HG02610 (cell line): ENCODE measurements at regions not wholly inside any gene's neighbourhood (a gene's known extent, or its start where the extent isn't known, plus 50 kb on each side); places are given as distances from the start of the nearest gene placed in this dataset.
"Not testable (repeated sequence)": the region's sequence is repeated elsewhere in the genome, so short reads cannot be mapped to it uniquely, and the experiment has no call there.

Experiments used
- ATAC-seq: cut with Tn5 transposase; IDR thresholded peaks from one replicate; pipeline ENCODE4 v1.9.1; 2021; ENCODE audit warnings: mild to moderate bottlenecking, moderate library complexity; ENCODE audit not compliant: unreplicated experiment

DNA sequence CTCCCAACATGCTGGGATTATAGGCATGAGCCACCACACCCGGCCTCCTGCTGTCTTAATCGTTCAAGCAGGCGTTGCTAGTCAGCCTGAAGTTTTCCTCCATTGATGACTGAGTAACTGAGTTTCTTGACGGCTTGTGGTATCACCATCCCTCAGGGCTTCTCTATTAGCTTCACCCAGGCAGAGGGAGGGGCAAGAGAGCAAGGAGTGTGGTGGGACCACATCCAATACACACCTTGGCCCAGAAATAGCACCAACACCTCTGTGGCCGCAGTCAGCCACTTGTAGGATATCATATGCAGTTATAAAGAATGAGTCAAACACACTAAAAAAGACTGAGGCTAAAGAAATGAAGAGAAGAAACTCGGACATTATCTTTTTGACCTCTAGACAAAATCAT is 1009.4 kb upstream of the CELF4 start:
- ATAC-seq, result no peak

DNA sequence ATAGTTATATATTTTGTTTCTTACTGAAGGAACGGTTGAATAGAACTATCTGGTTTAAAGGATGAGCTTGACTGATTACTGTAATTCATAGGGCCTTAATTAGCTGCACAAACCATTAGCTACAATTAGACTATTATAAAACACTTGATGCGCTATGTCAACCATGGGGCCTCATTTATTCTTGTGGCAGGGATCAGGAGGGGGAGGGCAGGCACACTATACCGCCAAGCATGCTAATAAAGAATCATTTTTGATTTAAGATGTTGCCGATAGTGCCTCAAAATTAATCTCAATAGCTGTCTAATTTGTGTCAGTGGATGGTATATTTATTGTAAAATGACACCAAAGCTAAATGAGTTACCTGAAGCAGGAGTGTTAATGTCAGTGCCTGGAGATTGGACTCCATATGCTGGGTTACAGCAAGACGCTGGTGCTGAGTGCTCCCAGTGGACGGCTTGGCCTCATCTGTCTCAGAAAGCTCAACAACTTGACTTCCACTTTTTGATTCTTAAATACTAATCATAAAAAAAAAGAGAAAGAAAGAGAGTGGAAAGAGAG is 1007.0 kb upstream of the CELF4 start:
- ATAC-seq, result no peak

- ATAC-seq, result no peak
Measured at GRCh38 chr18:38571651-38572050, 1006.1 kb upstream of the CELF4 start.

GRCh38 chr18:38565513-38565912 is 999.9 kb upstream of the CELF4 start:
- ATAC-seq, result no peak

DNA sequence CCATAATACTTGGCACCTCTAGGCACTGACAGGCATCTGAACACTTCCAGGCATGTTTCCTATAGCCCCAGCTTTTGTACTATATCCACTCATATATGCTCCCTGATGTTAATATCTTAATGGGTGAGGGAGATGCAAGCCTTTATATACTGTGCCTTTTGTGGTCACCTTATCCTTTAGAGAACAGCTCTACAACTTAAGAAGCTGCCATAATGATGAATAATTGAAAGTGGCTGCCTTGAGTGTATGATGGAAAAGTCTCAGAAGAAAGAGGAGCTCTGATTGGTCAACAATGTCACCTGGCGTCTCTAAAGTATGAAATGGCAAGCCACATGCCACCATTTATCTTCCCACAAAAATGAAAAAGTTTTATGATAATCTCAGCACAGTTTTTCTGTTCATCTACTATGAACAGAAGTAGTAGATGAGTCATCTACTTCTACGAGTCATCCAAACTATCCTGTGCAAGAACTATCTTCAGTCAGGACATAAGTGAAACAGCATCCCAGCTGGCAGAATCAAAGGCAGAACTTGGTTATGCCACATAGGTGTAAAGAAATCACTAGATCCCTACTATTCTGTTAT is 997.9 kb upstream of the CELF4 start:
- no peak for ATAC-seq

GRCh38 chr18:38557006-38557405 is 991.4 kb upstream of the CELF4 start:
- no peak for ATAC-seq

DNA sequence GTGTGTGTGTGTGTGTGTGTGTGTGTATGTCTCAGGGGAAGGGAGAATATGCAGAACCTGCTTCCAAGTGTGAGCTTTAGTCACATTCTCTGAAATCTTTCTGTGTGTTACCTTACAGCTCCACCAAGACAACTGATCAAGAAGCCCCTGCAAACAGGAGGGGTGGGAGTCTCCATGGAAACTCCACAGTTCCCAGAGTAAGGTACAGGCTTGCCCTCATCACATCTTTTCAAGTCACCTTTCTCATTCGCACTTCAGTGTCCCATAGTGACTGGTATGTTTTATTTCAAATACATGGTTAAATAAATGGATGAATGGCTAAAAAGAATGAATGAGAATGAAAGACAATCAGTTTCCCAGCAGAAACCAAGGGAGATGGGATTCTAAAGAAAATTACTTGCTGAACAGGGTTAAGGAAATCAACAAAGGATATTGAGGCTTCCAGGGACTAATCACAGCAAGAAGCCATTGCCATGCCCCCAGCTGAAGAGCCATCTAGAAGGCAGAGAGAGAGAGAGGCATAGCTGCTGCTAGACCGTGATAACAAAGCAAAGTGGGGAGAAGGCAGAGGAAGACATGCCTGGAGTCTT is 987.2 kb upstream of the CELF4 start:
- ATAC-seq, result no peak

GRCh38 chr18:38551881-38552280 is 986.3 kb upstream of the CELF4 start:
- no peak for ATAC-seq

GRCh38 chr18:38545071-38545470 is 979.5 kb upstream of the CELF4 start:
- ATAC-seq, result no peak

DNA sequence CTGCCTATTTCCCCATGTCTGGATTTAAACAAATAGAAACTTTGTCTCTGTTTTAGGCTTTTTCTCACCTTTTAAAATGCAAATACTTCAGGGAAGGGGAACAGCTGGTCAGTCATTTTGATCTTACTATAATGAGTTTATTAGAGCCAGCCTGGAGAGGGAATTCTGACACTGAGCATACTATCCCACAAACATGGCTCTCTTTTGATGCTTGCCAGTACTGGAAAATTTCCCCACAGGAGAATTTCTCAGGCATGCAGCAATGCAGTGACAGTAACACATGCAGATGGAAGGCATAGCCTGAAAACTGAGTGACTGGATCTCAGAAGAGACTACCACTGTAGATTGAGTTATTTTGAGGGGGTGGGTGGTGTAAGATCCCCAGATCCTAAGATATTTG is 974.3 kb upstream of the CELF4 start:
- ATAC-seq, result no peak

DNA sequence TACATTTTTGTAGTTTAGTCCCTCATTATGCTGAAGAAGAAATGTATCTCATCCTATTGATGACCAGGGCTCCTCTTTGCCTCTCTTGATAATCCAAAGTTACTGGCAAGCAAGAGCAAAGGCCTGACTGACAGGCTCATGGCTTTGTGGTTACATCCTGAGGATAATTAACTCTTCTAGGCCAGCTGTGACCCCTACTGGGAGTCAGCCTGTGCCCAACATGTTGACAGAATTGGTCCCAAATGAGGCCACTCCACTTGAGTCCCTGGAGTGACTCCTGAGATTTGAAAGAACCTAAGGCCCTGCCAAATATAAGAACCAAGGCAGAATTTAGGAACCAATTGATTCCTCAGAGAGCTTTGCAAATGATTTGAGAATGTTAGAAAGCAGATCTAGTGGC is 973.8 kb upstream of the CELF4 start:
- ATAC-seq, result no peak

- ATAC-seq, result no peak
Measured at GRCh38 chr18:38534073-38534472, 968.5 kb upstream of the CELF4 start.

- no peak for ATAC-seq
Measured at GRCh38 chr18:38526922-38527321, 961.3 kb upstream of the CELF4 start.

GRCh38 chr18:38525039-38525438 is 959.4 kb upstream of the CELF4 start:
- ATAC-seq, result no peak

GRCh38 chr18:38520786-38521185 is 955.2 kb upstream of the CELF4 start:
- no peak for ATAC-seq

GRCh38 chr18:38502539-38502938 is 936.9 kb upstream of the CELF4 start:
- ATAC-seq, result no peak

DNA sequence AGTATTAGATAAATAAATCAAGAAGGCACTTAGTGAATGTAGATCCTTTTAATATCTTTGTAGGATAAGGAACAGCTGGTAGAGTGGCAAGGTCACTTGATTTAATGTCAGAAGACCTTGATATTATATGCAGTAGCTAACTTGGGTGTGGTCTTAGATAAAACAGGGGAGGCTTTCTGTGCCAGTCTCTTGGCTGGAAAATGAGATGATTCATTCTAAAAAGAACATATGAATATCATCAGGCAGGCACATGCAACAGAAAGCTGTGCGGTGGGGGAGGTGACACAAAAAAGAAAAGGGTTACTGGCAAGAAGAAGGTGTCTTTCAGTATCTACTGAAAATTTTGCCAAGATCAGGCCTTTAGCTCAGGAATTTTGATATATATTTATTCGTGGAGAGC is 931.7 kb upstream of the CELF4 start:
- ATAC-seq, result no peak

DNA sequence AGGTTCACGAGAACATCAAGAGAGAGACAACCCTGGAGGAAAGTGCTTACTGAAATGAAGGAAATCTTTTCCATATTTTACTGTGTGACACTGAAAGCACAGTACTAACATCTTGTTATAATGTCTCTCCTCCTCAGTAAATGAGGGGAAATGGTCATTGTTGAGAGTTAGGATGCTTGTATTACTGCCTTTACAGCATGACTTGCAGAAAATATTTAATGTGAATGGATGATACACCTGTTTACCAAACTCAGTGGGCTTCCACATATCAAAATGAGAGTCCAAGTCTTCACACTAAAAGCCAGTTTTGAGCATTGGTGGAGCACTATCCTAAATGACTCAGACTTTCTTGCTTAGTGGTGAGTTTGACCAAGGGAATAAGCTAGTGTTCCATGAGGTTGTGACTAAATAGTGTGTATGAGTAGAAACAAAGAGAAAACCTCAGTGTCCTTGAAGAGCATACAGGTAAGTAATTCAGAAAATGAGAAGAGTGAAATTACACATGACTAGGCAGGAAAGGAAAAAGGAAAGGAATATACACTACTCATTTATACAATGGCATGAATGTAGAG is 930.7 kb upstream of the CELF4 start:
- no peak for ATAC-seq

- no peak for ATAC-seq
Measured at GRCh38 chr18:38494065-38494464, 928.5 kb upstream of the CELF4 start.

DNA sequence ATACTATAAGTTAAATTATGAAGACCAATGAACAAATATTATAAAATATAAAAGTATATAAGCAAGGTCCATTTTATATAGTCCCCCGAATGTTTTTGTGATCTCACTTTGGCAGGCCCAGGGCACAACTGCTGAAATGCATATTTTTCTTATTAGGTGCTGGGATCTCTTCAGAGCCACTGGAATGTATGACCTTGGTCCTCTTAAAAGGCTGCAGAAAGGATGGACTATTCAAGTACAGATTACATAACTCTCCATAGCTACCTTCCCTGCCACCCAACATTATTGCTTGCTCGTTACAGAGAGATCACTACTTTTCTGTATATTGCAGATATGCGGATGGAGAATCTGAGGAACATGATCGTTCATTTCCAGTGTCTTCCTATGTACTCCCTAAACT is 925.6 kb upstream of the CELF4 start:
- no peak for ATAC-seq

GRCh38 chr18:38489721-38490120 is 924.1 kb upstream of the CELF4 start:
- ATAC-seq, result not testable (repeated sequence)

- ATAC-seq, result no peak
Measured at GRCh38 chr18:38487521-38487920, 921.9 kb upstream of the CELF4 start.

- ATAC-seq, result no peak
Measured at GRCh38 chr18:38483326-38483725, 917.7 kb upstream of the CELF4 start.
